Heart left ventricle (tissue), 16 donors: ENCODE measurements at regions not wholly inside any gene's neighbourhood (a gene's known extent, or its start where the extent isn't known, plus 50 kb on each side); places are given as distances from the start of the nearest gene placed in this dataset.

Experiments used
- ATAC-seq, 4 donors: fragments of 200-7000 bp; cut with Tn5 transposase; one replicate each; pipeline ENCODE4 v1.9.1; 2020 to 2022; ENCODE audit warnings: moderate library complexity in 4 of 4, mild to moderate bottlenecking in 3 of 4, moderate number of reproducible peaks in 1 of 4
- DNase-seq, 5 donors: peaks; one replicate each; pipeline ENCODE4 v3.0.0-alpha.2; 2020
- H3K27ac ChIP-seq, 12 donors: fragments of 200-600 bp; sonication (generic) in 4 of 12; one replicate each; pipeline versions ENCODE4 v1.5.0 to v1.8.0; 2016 to 2022; ENCODE audit warnings: mild to moderate bottlenecking in 2 of 12
- H3K27me3 ChIP-seq, 9 donors: fragments of 200-600 bp; sonication (generic) in 2 of 9; one replicate each; pipeline versions ENCODE4 v1.5.1 to v1.8.0; 2016 to 2022; ENCODE audit warnings: mild to moderate bottlenecking in 3 of 9
- H3K36me3 ChIP-seq, 9 donors: fragments of 200-600 bp; sonication (generic) in 2 of 9; one replicate each; pipeline versions ENCODE4 v1.5.0 to v1.8.0; 2018 to 2022; ENCODE audit warnings: mild to moderate bottlenecking in 2 of 9
- H3K4me1 ChIP-seq, 12 donors: fragments of 200-600 bp; sonication (generic) in 4 of 12; one replicate each; pipeline versions ENCODE4 v1.5.0 to v1.8.0; 2016 to 2022; ENCODE audit warnings: mild to moderate bottlenecking in 3 of 12
- H3K4me3 ChIP-seq, 12 donors: fragments of 200-600 bp; sonication (generic) in 4 of 12; one replicate each; pipeline versions ENCODE4 v1.5.0 to v1.8.0; 2017 to 2022; ENCODE audit warnings: mild to moderate bottlenecking in 9 of 12, moderate library complexity in 4 of 12
- H3K9me3 ChIP-seq, 12 donors: fragments of 200-600 bp; sonication (generic) in 4 of 12; one replicate each; pipeline versions ENCODE4 v1.5.0 to v1.8.0; 2016 to 2022; ENCODE audit warnings: mild to moderate bottlenecking in 1 of 12
- CTCF ChIP-seq, 12 donors: fragments of 200-600 bp; sonication (generic) in 4 of 12; IDR thresholded peaks; one replicate each; pipeline versions ENCODE4 v1.5.0 to v1.8.0; 2018 to 2022; ENCODE audit warnings: antibody characterized with exemption in 12 of 12, mild to moderate bottlenecking in 5 of 12
- POLR2A ChIP-seq, 2 donors: fragments of 450-650 bp; IDR thresholded peaks; one replicate each; pipeline ENCODE4 v1.6.1; 2017; ENCODE audit warnings: antibody characterized with exemption in 2 of 2, mild to moderate bottlenecking in 2 of 2, moderate library complexity in 2 of 2
- WGBS, 4 donors: extraction: QIAGEN DNeasy Blood & Tissue Kit in 2 of 4; methylation state at CpG; one replicate each; pipeline versions ENCODE4 v1.1.5 to v1.1.7; 2013 to 2018; 5-methylcytosine and 5-hydroxymethylcytosine counted together
- intact Hi-C, 10 donors: fragments of 100-400 bp; cut with DNase I; formaldehyde crosslinking; loops; one replicate each; pipeline versions ENCODE4 v1.11.1 to v1.14.2; 2022
- donor health status: ischemic (EF 13 %, LVEDD 7.1; RV severe dilation, severe dysfunction).
- donor health status: healthy with polysubstance abuse.
- donor health status: DM: no; HTN: yes; CAD: no.
- donor health status: DM: no; HTN: no; CAD: no.
- donor health status: ischemic (EF 25% LVEDD 6.9; RV normal size, moderate dysfunction).
- donor health status: ischemic (EF 25% LVEDD 5.7; RV mildly dilated, moderate dysfunction).
- donor health status: healthy.
- donor health status: DM: yes; HTN: yes; CAD: no.
- donor health status: ischemic (EF 35%, LVEDD 5.7; RV mildly dilated, moderate dysfunction).
- donor health status: nonischemic (EF 11% LVEDD 7.7; RV severe dilation, severe dysfunction).
- donor health status: DM: yes; HTN: yes; CAD: no.
- donor health status: PGD.
- donor health status: ischemic (EF 29% LVEDD 5.4; RV normal size, mild dysfunction).
- donor health status: nonischemic (EF 23%, LVEDD 6.1; RV moderate dilation, normal function).

- Histone ChIP-seq H3K9me3 (no peaks in the 10 kb centered on the region), H3K4me1 (no peaks in the 10 kb centered on the region), H3K36me3 (no peaks in the 10 kb centered on the region), H3K4me3 (no peak overlapping the region), H3K27me3 (no peaks in the 10 kb centered on the region), H3K27ac (no peak overlapping the region)
- TF ChIP-seq CTCF (IDR thresholded peaks at IDR 0.05) = no peak
- no peak for TF ChIP-seq POLR2A (IDR thresholded peaks at IDR 0.05)
- DNase-seq (no peak), ATAC-seq (no peak)
- intact Hi-C loops = no loop called here
- 90 to 98% (median 96%) methylated on average over 9 of the region's 9 CpGs for WGBS, 4 donors
Measured at GRCh38 chr9:108262836-108263235, 593.0 kb downstream of the ACTL7B start.

- ATAC-seq (no peak), DNase-seq (no peak)
- Histone ChIP-seq H3K27ac (no peak overlapping the region), H3K36me3 (no peaks in the 10 kb centered on the region), H3K27me3 (no peaks in the 10 kb centered on the region), H3K9me3 (no peaks in the 10 kb centered on the region), H3K4me1 (no peaks in the 10 kb centered on the region), H3K4me3 (no peak overlapping the region)
- WGBS, 4 donors = 90 to 97% (median 95%) methylated on average over 5 of the region's 5 CpGs
- intact Hi-C loops = no loop called here
- TF ChIP-seq POLR2A (IDR thresholded peaks at IDR 0.05) = no peak
- TF ChIP-seq CTCF (IDR thresholded peaks at IDR 0.05) = no peak
Measured at GRCh38 chr9:108259917-108260675, 595.7 kb downstream of the ACTL7B start.

GRCh38 chr9:108258640-108259039, 597.1 kb downstream of the ACTL7B start:
- TF ChIP-seq CTCF (IDR thresholded peaks at IDR 0.05) = no peak
- H3K9me3 ChIP-seq = no peaks in the 10 kb centered on the region
- H3K4me1 ChIP-seq = no peaks in the 10 kb centered on the region
- DNase-seq = no peak
- no peaks in the 10 kb centered on the region for H3K27me3 ChIP-seq
- H3K36me3 ChIP-seq = no peaks in the 10 kb centered on the region
- 40 to 66% (median 64%) methylated on average over 2 of the region's 2 CpGs for WGBS, 4 donors
- H3K27ac ChIP-seq = no peak overlapping the region
- no peak for ATAC-seq
- intact Hi-C loops = no loop called here
- H3K4me3 ChIP-seq = no peak overlapping the region

GRCh38 chr9:108257382-108257781, 598.4 kb downstream of the ACTL7B start:
- TF ChIP-seq POLR2A (IDR thresholded peaks at IDR 0.05) (no peak), CTCF (IDR thresholded peaks at IDR 0.05) (no peak)
- H3K9me3 ChIP-seq = no peaks in the 10 kb centered on the region
- WGBS, 4 donors = 77 to 85% (median 81%) methylated on average over 5 of the region's 5 CpGs
- no peak overlapping the region for H3K4me3 ChIP-seq
- DNase-seq (no peak), ATAC-seq (no peak)
- H3K36me3 ChIP-seq = no peaks in the 10 kb centered on the region
- H3K27me3 ChIP-seq = no peaks in the 10 kb centered on the region
- H3K4me1 ChIP-seq = no peaks in the 10 kb centered on the region
- intact Hi-C loops = no loop called here
- no peak overlapping the region for H3K27ac ChIP-seq
